ENCODE measurements at regions not wholly inside any gene's neighbourhood (a gene's known extent, or its start where the extent isn't known, plus 50 kb on each side); places are given as distances from the start of the nearest gene placed in this dataset.

DNA sequence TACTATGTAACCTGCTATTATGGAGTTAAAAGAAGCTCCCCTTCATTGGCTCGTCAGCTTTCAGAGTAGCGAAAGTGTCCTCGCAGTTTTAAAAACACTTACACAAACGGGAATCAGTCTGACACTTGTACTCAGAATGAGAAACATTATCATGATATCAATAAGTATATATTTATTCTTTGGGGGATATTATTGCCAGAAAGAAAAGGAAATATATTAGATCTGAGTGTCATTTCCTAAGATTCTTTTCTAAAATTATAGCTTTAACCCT lies 584.5 kb downstream of the ZEB2 start:
- TF ChIP-seq, protein P1, sequence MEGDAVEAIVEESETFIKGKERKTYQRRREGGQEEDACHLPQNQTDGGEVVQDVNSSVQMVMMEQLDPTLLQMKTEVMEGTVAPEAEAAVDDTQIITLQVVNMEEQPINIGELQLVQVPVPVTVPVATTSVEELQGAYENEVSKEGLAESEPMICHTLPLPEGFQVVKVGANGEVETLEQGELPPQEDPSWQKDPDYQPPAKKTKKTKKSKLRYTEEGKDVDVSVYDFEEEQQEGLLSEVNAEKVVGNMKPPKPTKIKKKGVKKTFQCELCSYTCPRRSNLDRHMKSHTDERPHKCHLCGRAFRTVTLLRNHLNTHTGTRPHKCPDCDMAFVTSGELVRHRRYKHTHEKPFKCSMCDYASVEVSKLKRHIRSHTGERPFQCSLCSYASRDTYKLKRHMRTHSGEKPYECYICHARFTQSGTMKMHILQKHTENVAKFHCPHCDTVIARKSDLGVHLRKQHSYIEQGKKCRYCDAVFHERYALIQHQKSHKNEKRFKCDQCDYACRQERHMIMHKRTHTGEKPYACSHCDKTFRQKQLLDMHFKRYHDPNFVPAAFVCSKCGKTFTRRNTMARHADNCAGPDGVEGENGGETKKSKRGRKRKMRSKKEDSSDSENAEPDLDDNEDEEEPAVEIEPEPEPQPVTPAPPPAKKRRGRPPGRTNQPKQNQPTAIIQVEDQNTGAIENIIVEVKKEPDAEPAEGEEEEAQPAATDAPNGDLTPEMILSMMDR (IDR thresholded peaks at IDR 0.05): no peak
- TF ChIP-seq EZH2 (IDR thresholded peaks at IDR 0.05): no peak
- TF ChIP-seq EZH2phosphoT487 (IDR thresholded peaks at IDR 0.05): no peak

Measured in neural progenitor cell (in vitro differentiated cells).